Erythroblast (primary cell): ENCODE measurements at regions not wholly inside any gene's neighbourhood (a gene's known extent, or its start where the extent isn't known, plus 50 kb on each side); places are given as distances from the start of the nearest gene placed in this dataset.

Source experiments
- GATA1 ChIP-seq: IDR thresholded peaks from 2 replicates; pipeline ENCODE4 v1.6.1; 2011; ENCODE audit warnings: low read depth, mild to moderate bottlenecking, control low read depth, low read length, moderate library complexity
- POLR2A ChIP-seq: IDR thresholded peaks from 2 replicates; pipeline ENCODE4 v1.6.1; 2011; ENCODE audit warnings: mild to moderate bottlenecking, low read length

DNA sequence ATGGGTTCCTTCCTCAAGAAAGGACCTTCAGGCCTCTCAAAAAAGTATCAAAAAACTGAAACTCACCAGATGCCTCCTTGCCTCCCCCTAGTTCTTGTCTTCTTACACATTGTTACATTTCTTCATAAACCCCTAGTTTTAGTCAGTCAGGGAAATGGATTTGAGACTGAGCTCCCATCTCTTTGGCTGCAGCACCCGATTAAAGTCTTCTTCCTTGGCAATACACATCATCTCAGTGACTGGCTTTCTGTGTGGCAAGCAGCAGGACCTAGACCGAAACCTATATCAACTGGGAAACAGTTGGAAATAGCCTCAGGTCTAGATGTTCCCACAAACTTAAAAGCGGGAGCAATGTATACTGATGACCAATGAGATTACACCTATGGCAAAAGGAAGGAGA is 512.2 kb upstream of the PKDCC start:
- TF ChIP-seq POLR2A (no peak), GATA1 (no peak)
